SK-N-SH treated with all-trans-retinoic acid at 6 μM for 48 hours (cell line): ENCODE measurements at regions not wholly inside any gene's neighbourhood (a gene's known extent, or its start where the extent isn't known, plus 50 kb on each side); places are given as distances from the start of the nearest gene placed in this dataset.

Experiments
- ATAC-seq: fragments of 200-7000 bp; cut with Tn5 transposase; 3 replicates; pipeline ENCODE4 v1.9.1; 2020; ENCODE audit warnings: mild to moderate bottlenecking, moderate library complexity
- ARNTL ChIP-seq: fragments of 450-650 bp; formaldehyde crosslinking; IDR thresholded peaks from 2 replicates; pipeline ENCODE4 v1.5.0; 2020; ENCODE audit warnings: low read depth, mild to moderate bottlenecking, moderate library complexity, borderline replicate concordance
- BACH2 ChIP-seq: fragments of 250-450 bp; sonication (Bioruptor Pico); IDR thresholded peaks from 2 replicates; pipeline ENCODE4 v1.9.0; 2021; ENCODE audit warnings: mild to moderate bottlenecking, borderline replicate concordance
- CREB5 ChIP-seq: fragments of 250-450 bp; sonication (Bioruptor Pico); IDR thresholded peaks from 2 replicates; pipeline ENCODE4 v1.5.1; 2020; ENCODE audit warnings: low read depth, mild to moderate bottlenecking, moderate library complexity
- CSDC2 ChIP-seq: fragments of 250-450 bp; sonication (Bioruptor Pico); IDR thresholded peaks from 2 replicates; pipeline ENCODE4 v1.5.0; 2020; ENCODE audit warnings: mild to moderate bottlenecking, moderate library complexity
- GLIS3 ChIP-seq: fragments of 250-450 bp; sonication (Bioruptor Pico); IDR thresholded peaks from 2 replicates; pipeline ENCODE4 v1.5.0; 2020; ENCODE audit warnings: mild to moderate bottlenecking, moderate library complexity
- ISL1 ChIP-seq: fragments of 250-450 bp; sonication (Bioruptor Pico); IDR thresholded peaks from 2 replicates; pipeline ENCODE4 v2.1.2; 2022; ENCODE audit warnings: mild to moderate bottlenecking, moderate library complexity
- OSR1 ChIP-seq: fragments of 250-450 bp; sonication (Bioruptor Pico); IDR thresholded peaks from 2 replicates; pipeline ENCODE4 v1.8.0; 2022; ENCODE audit warnings: moderate library complexity, mild to moderate bottlenecking, inconsistent platforms
- POU6F1 ChIP-seq: fragments of 250-450 bp; sonication (Bioruptor Pico); IDR thresholded peaks from 2 replicates; pipeline ENCODE4 v1.8.0; 2021; ENCODE audit warnings: low read depth, mild to moderate bottlenecking, moderate library complexity, borderline replicate concordance
- PPARA ChIP-seq: fragments of 250-450 bp; sonication (Bioruptor Pico); IDR thresholded peaks from 2 replicates; pipeline ENCODE4 v1.5.0; 2020; ENCODE audit warnings: mild to moderate bottlenecking, borderline replicate concordance
- RARB ChIP-seq: fragments of 250-450 bp; sonication (Bioruptor Pico); IDR thresholded peaks from 2 replicates; pipeline ENCODE4 v1.8.0; 2021; ENCODE audit warnings: mild to moderate bottlenecking, moderate library complexity
- SNAI2 ChIP-seq: fragments of 250-450 bp; sonication (Bioruptor Pico); IDR thresholded peaks from 2 replicates; pipeline ENCODE4 v1.5.0; 2020; ENCODE audit warnings: mild to moderate bottlenecking, moderate library complexity
- TCF4 ChIP-seq: fragments of 250-450 bp; sonication (Bioruptor Pico); IDR thresholded peaks from 2 replicates; pipeline ENCODE4 v1.8.0; 2021; ENCODE audit warnings: mild to moderate bottlenecking, moderate library complexity, borderline replicate concordance
- TSHZ2 ChIP-seq: fragments of 250-450 bp; sonication (Bioruptor Pico); IDR thresholded peaks from 2 replicates; pipeline ENCODE4 v1.5.0; 2020; ENCODE audit warnings: mild to moderate bottlenecking, moderate library complexity
- ZC3H10 ChIP-seq: fragments of 250-450 bp; sonication (Bioruptor Pico); IDR thresholded peaks from 2 replicates; pipeline ENCODE4 v1.5.1; 2021; ENCODE audit warnings: mild to moderate bottlenecking, moderate library complexity
- ZFP3 ChIP-seq: fragments of 250-450 bp; sonication (Bioruptor Pico); IDR thresholded peaks from 2 replicates; pipeline ENCODE4 v1.5.0; 2020; ENCODE audit warnings: mild to moderate bottlenecking, moderate library complexity
- ZFP30 ChIP-seq: fragments of 450-650 bp; formaldehyde crosslinking; IDR thresholded peaks from 2 replicates; pipeline ENCODE4 v1.5.0; 2022; ENCODE audit warnings: mild to moderate bottlenecking, moderate library complexity
- ZNF565 ChIP-seq: fragments of 450-650 bp; formaldehyde crosslinking; conservative IDR thresholded peaks from 2 replicates; pipeline ENCODE4 v1.5.0; 2020; ENCODE audit warnings: low read depth, mild to moderate bottlenecking, moderate library complexity
- ZNF70 ChIP-seq: fragments of 450-650 bp; formaldehyde crosslinking; IDR thresholded peaks from 2 replicates; pipeline ENCODE4 v1.5.0; 2020; ENCODE audit warnings: mild to moderate bottlenecking, moderate library complexity
- ZNF8 ChIP-seq: fragments of 450-650 bp; formaldehyde crosslinking; IDR thresholded peaks from 2 replicates; pipeline ENCODE4 v1.5.0; 2020; ENCODE audit warnings: mild to moderate bottlenecking, moderate library complexity
- TF ChIP-seq, protein P1 (sequence below): fragments of 250-450 bp; sonication (Bioruptor Pico); IDR thresholded peaks from 2 replicates; pipeline ENCODE4 v1.8.0; 2020; ENCODE audit warnings: mild to moderate bottlenecking, moderate library complexity, borderline replicate concordance
- TF ChIP-seq, protein P2 (sequence below): fragments of 250-450 bp; sonication (Bioruptor Pico); IDR thresholded peaks from 2 replicates; pipeline ENCODE4 v1.5.1; 2021; ENCODE audit warnings: mild to moderate bottlenecking, moderate library complexity

DNA sequence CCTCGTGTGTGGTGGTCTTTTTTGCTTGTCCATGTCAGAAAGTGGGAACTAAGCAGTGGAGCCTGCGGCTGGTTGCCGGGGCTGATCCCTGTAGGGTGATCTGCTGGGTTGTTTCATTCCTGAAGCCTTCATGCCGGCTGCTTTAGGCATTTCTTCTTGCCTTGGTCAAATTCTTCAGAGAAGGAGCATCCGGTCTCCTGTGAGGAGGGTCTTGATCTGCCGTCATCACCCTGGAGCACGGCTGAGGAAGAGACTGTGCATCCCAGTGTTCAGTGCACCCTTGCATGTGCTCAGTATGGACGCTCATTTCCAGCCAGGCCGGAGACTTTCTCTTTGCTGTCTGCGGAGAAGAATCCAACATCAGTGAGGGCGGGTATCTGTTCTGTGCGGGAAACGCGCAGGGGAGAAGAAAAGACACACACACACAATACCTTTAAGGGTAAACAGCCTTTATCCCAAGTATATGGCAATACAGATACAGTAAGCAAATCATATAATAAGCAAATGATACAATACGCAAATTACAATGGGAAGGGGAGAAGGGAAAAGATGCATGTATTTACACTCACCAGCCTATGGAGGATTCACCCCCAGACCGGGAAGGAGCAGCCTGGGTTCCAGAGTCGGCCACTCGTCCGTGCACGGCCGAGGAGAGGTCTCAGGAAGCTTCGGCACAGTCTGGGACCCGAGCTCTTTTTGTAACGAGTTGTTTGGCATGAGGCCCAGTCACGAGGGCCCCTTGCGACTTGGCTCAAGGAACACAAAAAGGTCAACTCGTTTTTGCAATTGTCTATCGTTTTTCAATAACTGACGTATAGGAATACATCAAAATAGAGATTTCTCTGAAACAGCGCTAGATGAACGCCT is 1366.8 kb upstream of the TMEM132C start:
- no peak for ATAC-seq
- TF ChIP-seq ZNF565 (CRISPR knock-in tag) (no peak), BACH2 (CRISPR knock-in tag) (no peak), OSR1 (CRISPR knock-in tag) (no peak), TSHZ2 (CRISPR knock-in tag) (no peak), RARB (no peak), CSDC2 (CRISPR knock-in tag) (no peak), PPARA (CRISPR knock-in tag) (no peak), ZNF8 (CRISPR knock-in tag) (no peak), GLIS3 (CRISPR knock-in tag) (no peak), ISL1 (CRISPR knock-in tag) (no peak), ZNF70 (CRISPR knock-in tag) (no peak), ZC3H10 (CRISPR knock-in tag) (no peak), CREB5 (no peak), POU6F1 (CRISPR knock-in tag) (no peak), ARNTL (no peak), ZFP30 (CRISPR knock-in tag) (no peak), ZFP3 (CRISPR knock-in tag) (no peak), TCF4 (CRISPR knock-in tag) (no peak)
- TF ChIP-seq, all 23 proteins: peak for 0

DNA sequence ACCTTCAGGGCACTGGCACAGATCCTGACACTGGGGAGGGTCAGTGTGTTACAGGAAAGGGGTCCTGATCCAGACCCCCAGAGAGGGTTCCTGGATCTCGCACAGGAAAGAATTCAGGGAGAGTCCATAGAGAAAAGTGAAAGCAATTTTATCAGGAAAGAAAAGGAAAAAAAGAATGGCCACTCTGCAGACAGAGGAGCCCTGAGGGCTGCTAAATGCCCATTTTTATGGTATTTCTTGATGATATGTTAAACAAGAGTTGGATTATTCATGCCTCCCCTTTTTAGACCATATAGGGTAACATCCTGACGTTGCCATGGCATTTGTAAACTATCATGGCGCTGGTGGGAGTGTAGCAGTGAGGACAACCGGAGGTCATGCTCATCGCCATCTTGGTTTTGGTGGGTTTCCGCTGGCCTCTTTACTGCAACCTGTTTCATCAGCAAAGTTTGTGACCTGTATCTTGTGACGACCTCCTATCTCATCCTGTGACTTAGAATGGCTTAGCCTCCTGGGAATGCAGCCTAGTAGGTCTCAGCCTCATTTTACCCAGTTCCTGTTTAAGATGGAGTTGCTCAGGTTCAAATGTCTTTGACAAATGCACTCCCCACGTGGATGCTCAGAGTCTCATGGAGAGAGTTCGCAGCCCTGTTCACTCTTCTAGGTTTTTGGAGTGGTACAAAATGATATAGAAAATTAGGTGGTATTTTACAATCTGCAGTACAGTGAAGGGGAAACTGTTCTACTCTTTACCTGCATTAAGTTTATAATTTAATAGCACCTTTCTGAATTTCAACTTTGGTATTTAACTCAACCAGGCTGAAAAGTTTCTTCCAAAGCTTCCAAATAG is 1363.7 kb upstream of the TMEM132C start:
- no peak for ATAC-seq
- TF ChIP-seq GLIS3 (CRISPR knock-in tag): no peak
- TF ChIP-seq TSHZ2 (CRISPR knock-in tag): no peak
- TF ChIP-seq SNAI2: no peak
- TF ChIP-seq, protein P1, sequence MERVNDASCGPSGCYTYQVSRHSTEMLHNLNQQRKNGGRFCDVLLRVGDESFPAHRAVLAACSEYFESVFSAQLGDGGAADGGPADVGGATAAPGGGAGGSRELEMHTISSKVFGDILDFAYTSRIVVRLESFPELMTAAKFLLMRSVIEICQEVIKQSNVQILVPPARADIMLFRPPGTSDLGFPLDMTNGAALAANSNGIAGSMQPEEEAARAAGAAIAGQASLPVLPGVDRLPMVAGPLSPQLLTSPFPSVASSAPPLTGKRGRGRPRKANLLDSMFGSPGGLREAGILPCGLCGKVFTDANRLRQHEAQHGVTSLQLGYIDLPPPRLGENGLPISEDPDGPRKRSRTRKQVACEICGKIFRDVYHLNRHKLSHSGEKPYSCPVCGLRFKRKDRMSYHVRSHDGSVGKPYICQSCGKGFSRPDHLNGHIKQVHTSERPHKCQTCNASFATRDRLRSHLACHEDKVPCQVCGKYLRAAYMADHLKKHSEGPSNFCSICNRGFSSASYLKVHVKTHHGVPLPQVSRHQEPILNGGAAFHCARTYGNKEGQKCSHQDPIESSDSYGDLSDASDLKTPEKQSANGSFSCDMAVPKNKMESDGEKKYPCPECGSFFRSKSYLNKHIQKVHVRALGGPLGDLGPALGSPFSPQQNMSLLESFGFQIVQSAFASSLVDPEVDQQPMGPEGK (CRISPR knock-in tag): no peak
- TF ChIP-seq, protein P2, sequence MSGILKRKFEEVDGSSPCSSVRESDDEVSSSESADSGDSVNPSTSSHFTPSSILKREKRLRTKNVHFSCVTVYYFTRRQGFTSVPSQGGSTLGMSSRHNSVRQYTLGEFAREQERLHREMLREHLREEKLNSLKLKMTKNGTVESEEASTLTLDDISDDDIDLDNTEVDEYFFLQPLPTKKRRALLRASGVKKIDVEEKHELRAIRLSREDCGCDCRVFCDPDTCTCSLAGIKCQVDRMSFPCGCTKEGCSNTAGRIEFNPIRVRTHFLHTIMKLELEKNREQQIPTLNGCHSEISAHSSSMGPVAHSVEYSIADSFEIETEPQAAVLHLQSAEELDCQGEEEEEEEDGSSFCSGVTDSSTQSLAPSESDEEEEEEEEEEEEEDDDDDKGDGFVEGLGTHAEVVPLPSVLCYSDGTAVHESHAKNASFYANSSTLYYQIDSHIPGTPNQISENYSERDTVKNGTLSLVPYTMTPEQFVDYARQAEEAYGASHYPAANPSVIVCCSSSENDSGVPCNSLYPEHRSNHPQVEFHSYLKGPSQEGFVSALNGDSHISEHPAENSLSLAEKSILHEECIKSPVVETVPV (CRISPR knock-in tag): no peak
